ENCODE measurements at regions not wholly inside any gene's neighbourhood (a gene's known extent, or its start where the extent isn't known, plus 50 kb on each side); places are given as distances from the start of the nearest gene placed in this dataset.

GRCh38 chr9:89797937-89798455 is 193.2 kb downstream of the GADD45G start:
- DNase-seq, result no peak

DNA sequence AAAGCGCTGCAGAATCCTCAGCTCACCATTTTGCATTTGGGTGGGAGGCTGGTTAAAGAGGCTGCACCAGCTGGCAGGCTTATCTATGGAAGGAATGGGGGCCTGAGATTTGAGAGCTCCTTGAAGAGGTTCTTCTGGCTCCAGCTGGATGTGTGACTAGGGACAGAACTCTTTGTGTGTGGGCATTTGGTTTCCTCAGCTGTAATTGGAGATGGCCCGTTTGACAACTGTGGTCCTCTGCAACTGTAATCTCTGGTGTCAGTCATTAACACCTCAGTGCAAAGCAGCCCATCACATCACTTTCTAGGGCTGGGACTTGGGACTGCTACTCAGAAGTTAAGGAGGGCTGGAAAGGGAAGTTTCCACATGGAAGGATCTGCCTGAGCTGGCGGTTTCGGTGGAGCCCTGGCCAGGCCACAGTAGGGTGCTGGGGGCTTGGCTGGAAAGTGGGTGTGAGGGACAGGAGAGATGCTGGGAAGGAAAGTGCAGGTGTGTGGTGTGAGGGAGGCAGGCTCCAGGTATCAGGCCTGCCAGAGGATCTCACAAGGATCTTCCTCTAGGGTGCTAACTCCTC is 193.8 kb downstream of the GADD45G start:
- DNase-seq, result no peak

- DNase-seq, result no peak
Measured at GRCh38 chr9:89799221-89799620, 194.4 kb downstream of the GADD45G start.

DNA sequence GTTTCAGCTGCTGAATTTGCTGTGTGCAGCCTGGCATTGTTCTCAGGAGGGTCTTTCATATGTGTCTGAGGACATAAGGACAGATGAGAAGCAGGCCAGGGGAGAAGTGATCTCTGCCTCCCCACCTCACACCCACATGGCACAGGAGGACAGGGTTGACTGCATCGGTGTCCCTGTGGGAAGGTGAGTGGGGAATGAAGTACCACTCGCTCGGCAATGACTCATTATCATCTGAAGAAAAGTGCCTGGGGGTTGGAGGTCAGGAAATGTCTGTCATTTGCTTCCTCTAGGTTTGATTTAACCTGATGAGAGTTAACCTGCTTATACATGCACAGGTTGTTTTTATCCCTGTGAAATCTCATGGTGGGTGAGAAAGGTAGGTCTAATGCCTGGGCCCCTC is 195.0 kb downstream of the GADD45G start:
- no peak for DNase-seq

DNA sequence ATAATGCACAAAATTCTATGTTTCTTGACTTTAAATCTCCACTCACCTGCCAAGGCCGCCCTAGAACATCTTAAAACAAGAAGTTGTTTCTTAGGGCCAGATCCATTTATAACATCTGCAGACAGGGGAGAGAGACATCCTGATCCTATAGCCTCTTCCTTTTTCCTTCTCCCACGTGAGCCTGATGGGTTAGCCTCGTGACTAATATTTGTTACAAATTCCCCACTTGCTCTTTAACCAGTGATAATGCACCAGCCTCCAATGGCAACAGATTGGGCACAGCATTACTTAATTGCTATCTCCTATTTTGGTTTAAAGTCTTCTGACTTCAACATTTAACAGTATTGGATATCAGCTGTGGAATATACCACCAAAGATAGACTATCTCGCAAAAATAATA is 196.5 kb downstream of the GADD45G start:
- no peak for DNase-seq

DNA sequence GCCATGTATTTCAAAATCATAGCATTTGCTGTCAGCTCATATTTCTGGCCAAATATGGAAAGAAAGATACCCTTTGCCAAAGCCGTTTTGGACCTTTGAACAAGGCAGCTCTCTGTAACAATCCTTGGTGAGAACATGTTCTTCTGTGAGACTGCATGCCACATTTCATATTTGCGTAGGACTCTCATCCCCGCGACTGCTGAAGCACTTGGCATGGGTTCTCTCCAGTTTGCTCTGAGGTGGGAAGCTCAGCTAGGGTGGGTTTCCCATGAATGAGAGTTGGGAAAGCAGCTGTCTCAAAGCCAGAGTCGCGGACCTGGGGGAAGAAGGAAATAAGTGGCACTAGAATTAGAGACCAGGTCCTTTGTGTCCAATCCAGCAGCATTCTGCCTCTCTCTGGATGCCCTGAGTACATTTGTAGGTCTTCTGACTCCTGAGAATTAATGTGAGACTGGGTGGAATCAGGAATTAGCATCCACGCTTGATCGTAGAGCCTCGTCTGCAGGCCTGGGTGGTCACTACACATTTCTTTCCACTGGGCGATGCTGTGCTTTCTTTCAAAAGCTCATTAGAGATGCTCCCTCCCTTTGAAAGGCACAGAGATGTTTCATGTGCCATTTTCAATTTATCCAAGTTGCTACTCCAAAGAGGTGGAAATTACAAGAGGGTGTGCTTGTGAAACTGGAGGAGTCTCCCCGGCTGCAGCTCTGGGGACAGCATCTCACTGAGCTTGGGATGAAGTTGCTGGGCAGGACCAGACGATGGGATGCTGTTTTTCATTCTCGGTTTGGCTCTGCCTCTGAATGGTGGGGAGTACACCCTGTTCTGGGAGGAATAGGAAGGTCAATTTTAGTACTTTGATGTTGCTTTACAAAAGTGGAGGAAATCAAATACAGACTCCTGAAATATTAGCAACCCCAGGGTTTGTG is 197.2 kb downstream of the GADD45G start:
- no peak for DNase-seq

GRCh38 chr9:89802781-89803355 is 198.1 kb downstream of the GADD45G start:
- no peak for DNase-seq

DNA sequence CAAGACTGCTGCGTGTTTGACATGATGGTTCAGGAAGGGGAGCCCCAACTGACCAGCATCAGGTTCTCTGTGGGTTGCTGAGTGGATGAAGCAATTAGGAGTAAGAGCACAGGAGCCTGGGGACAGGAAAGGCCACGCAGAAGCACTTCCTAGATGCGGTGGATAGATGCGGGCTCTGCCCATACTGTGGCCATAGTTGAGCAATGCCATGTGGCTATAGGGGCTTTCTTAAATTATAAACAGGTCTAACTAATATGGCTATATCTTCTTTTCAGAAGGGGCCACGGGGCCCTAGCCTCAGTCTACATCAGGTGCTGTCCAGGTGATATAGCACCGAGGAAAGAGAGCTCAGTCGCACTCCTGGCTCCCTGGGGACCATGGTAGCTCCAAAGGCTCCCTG is 198.6 kb downstream of the GADD45G start:
- no peak for DNase-seq

DNA sequence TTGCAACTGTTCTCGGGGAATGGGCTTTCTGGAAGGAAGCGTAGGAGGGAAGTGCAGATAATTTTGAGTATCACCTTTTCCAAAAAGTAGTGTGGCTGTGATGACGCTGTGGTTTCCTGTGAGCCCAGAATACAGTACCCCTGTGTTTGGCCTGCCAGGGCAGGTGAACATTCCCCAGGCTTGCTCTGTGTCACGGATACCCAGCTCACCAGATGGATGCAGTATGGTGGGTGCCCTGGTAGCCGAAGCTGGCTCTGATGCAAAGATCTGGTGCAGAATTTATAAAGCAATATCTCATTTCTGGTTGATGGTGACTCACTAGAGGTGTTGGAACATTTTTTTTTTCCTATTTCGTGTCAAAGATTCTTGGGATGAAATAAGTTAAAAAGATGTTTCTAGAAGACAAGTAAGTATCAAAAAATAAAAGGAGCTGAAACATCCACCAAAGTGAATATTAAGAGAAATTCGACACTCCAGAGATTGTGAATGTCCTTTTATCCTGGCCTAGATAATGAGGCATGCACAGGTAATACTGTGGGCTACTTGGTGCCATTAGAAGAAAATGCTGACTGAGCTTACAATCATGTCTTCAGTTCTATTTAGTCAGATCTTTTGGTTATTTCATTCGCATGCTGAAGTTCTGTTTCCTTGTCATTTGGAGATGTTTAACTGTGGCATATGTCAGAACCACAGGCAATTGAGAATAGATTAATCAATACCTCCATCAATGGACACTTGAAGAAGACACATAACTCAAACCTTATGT is 200.1 kb downstream of the GADD45G start:
- DNase-seq, result no peak

- DNase-seq, result no peak
Measured at GRCh38 chr9:89805571-89806292, 200.9 kb downstream of the GADD45G start.

DNA sequence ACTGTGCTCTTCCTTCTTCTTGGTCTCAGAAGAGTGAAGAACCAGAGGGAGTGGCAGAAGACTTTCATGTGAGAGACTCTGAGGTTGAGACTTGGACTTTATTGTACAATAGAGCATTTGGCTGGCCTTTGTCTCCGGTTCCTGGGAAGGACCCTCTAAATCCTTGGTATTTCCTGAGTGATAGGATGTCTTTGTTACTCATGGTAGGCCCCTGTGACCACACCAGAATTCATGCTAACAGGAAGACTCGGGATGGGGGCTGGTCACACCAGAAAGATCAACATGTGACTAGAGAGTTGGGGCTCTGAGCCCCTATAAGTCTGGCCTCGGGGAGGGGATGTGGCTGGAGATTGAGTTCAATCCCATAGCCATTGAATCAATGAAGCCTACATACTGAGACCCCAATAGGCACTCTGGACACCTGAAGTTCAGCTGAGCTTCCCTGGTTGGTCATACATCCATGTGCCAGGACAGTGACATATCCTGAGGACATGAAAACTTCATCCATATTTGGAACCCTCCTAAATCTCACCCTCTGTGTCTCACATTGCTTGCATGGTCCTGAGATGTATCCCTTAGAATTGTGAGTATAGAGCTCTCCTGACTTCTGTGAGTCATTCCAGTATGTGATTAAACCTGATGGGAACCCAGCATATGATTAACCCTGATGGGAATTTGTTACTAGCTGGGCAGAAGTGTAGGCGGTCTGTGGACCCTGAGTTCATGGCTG is 201.7 kb downstream of the GADD45G start:
- no peak for DNase-seq

DNA sequence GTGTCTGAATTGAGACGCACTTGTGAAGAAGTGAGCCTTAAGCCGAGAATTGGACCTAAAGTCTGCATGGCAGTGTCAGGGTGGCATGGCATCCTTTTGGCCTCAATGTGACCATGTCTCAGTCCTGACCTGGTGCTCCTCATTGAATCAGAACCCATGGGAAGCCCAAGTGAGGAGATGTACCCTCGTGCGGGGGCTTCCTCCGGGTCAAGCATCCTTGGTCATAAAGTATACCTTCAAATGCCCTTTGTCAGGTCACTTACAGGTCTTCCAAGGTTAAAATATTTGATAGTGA is 202.2 kb downstream of the GADD45G start:
- DNase-seq, result no peak

- no peak for DNase-seq
Measured at GRCh38 chr9:89807682-89808075, 202.9 kb downstream of the GADD45G start.

- no peak for DNase-seq
Measured at GRCh38 chr9:89808076-89808755, 203.4 kb downstream of the GADD45G start.

- no peak for DNase-seq
Measured at GRCh38 chr9:89808756-89809181, 204.0 kb downstream of the GADD45G start.

GRCh38 chr9:89810431-89810830 is 205.6 kb downstream of the GADD45G start:
- DNase-seq, result no peak

GRCh38 chr9:89811356-89811755 is 206.5 kb downstream of the GADD45G start:
- no peak for DNase-seq

DNA sequence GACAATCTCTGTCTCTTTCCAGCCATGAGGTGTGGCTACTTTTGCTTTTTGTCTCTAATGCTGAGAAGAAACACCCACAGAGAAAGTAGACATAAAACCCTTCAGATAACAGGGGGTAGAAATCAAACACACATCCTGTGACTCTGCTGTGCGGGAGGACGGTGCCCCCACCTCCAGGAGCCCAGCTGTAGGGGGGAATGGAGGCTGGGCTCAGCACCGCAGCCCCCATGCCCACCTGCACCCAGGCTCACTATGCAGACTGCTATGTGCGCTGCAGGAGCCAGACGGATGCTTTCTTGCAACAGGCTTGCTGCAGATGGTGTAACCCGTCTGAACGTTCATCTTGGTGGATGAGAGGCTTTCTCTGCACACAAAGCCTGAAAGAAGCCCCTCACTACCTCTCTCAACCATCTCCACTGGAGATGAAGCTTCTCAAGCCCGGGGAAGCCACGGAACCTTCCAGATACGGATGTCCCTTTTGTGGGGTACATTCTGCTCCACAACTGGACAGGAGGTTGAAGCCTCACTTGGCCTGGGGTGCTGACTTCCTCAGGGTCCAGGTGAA is 207.2 kb downstream of the GADD45G start:
- DNase-seq, result no peak

DNA sequence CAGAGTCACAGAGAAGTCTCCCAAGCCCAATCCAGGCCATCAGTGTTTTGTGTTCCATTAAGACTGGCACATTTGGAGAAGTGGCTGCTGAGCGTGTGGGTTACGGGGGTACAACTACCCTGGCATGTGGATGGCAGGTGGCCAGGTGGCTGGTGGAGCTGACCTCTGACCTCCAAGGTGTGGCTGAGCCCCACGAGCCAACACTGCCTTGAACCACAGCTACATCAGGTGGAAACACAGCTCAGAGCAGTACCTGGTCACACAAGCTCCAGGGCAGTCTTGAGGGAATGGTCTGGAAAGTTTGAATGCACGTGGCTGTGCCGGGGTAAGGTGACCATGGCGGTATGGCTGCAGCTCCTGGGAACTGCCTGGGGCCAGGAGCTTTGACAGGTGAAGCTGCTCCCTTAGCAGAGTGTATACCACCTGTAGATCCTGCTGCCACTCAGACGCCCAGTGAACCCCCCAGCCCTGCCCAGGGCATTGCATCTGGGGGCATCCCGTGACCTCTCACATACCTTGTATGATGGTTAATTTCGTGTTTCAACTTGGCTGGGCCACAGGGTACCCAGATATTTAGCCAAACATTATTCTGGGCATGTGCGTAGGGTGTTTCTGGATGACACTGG is 207.9 kb downstream of the GADD45G start:
- DNase-seq, result no peak

DNA sequence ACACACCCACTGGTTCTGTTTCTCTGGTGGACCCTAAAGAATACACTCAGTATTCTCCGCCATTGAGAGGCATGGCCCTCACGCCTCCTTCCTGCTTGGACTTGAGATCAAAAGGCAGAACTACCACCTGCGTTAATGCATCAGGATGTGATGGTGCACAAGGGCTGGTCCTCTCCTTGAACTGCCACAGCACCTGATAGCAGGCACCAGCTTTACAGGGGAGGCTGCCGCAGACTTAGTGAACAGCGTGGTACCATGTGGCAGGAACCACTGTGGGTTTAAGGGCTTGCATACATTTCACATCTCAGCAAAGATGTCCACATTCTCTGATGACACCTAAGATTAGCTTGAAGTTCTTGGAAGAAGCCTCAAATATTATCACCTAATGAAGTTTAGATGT is 208.7 kb downstream of the GADD45G start:
- no peak for DNase-seq

Measured in GDM1 (cell line).